ENCODE measurements at regions not wholly inside any gene's neighbourhood (a gene's known extent, or its start where the extent isn't known, plus 50 kb on each side); places are given as distances from the start of the nearest gene placed in this dataset.

- TF ChIP-seq CTCF (IDR thresholded peaks at IDR 0.05) (no peak), POLR2A (IDR thresholded peaks at IDR 0.05) (no peak)
These were observed 448.6 kb upstream of the RASGRP1 start for GRCh38 chr15:39013262-39013661.

Measured in lower leg skin (tissue), 3 donors.